HepG2 (cell line): ENCODE measurements at regions not wholly inside any gene's neighbourhood (a gene's known extent, or its start where the extent isn't known, plus 50 kb on each side); places are given as distances from the start of the nearest gene placed in this dataset.

Source experiments
- ARHGAP35 ChIP-seq: sonication (generic); formaldehyde crosslinking; IDR thresholded peaks from 2 replicates; pipeline ENCODE4 v1.9.0; 2022; ENCODE audit warnings: mild to moderate bottlenecking, inconsistent platforms, moderate library complexity, missing genetic modification reagents, borderline replicate concordance
- BORCS8-MEF2B ChIP-seq: sonication (generic); formaldehyde crosslinking; IDR thresholded peaks from 2 replicates; pipeline ENCODE4 v1.8.0; 2022; ENCODE audit warnings: mild to moderate bottlenecking, missing genetic modification reagents
- CEBPB ChIP-seq: IDR thresholded peaks from 2 replicates; pipeline ENCODE4 v1.6.1; 2011; ENCODE audit warnings: low read depth, low read length, improper control_type of control experiment, borderline replicate concordance
- IRF2 ChIP-seq: IDR thresholded peaks from 2 replicates; pipeline ENCODE4 v1.6.1; 2018; ENCODE audit warnings: missing genetic modification reagents, missing compliant biosample characterization
- MAX ChIP-seq: IDR thresholded peaks from 2 replicates; pipeline ENCODE4 v1.6.1; 2012; ENCODE audit warnings: inconsistent platforms
- MXI1 ChIP-seq: IDR thresholded peaks from 3 replicates; pipeline ENCODE4 v1.6.1; 2012; ENCODE audit warnings: low read depth, low read length, inconsistent platforms, borderline replicate concordance
- PCBP2 ChIP-seq: fragments of 200-400 bp; formaldehyde crosslinking; optimal IDR thresholded peaks from 2 replicates; pipeline ENCODE3; 2018; ENCODE audit warnings: low read length, low read depth; ENCODE audit not compliant: poor library complexity, severe bottlenecking
- STAG1 ChIP-seq: sonication (generic); formaldehyde crosslinking; IDR thresholded peaks from 2 replicates; pipeline ENCODE4 v1.4.0; 2020; ENCODE audit warnings: missing genetic modification reagents
- TCF12 ChIP-seq, 2 experiments: fragments of 450-650 bp in 1 of 2; sonication (generic) in 1 of 2; formaldehyde crosslinking in 1 of 2; IDR thresholded peaks; 2 replicates each; pipeline versions ENCODE4 v1.6.1 to v1.8.0; 2017 to 2022; ENCODE audit warnings: antibody characterized with exemption in 1 of 2, mild to moderate bottlenecking in 1 of 2, missing genetic modification reagents in 1 of 2, moderate library complexity in 1 of 2
- ZBTB40 ChIP-seq, 2 experiments: fragments of 450-650 bp in 1 of 2; sonication (generic) in 1 of 2; formaldehyde crosslinking in 1 of 2; IDR thresholded peaks; 2 replicates each; pipeline versions ENCODE4 v1.6.1 to v1.8.0; 2016 to 2022; ENCODE audit warnings: antibody characterized with exemption in 1 of 2, mild to moderate bottlenecking in 1 of 2, missing genetic modification reagents in 1 of 2
- ZNF264 ChIP-seq: sonication (generic); formaldehyde crosslinking; IDR thresholded peaks from 2 replicates; pipeline ENCODE4 v1.4.0; 2020; ENCODE audit warnings: missing genetic modification reagents
- ZNF33A ChIP-seq: sonication (generic); formaldehyde crosslinking; IDR thresholded peaks from 2 replicates; pipeline ENCODE4 v1.5.1; 2020; ENCODE audit warnings: missing genetic modification reagents, mild to moderate bottlenecking, moderate library complexity, borderline replicate concordance
- ZNF431 ChIP-seq: sonication (generic); formaldehyde crosslinking; IDR thresholded peaks from 2 replicates; pipeline ENCODE4 v1.9.0; 2022; ENCODE audit warnings: missing genetic modification reagents, low read depth, mild to moderate bottlenecking, borderline replicate concordance
- ZNF574 ChIP-seq: sonication (generic); formaldehyde crosslinking; IDR thresholded peaks from 2 replicates; pipeline ENCODE4 v1.4.0; 2020; ENCODE audit warnings: missing genetic modification reagents
- ZNF597 ChIP-seq: sonication (generic); formaldehyde crosslinking; IDR thresholded peaks from 2 replicates; pipeline ENCODE4 v1.5.0; 2020; ENCODE audit warnings: missing genetic modification reagents

GRCh38 chr19:56978023-56978565, 137.6 kb upstream of the PEG3 start (continued):
- TF ChIP-seq ZBTB40 (IDR thresholded peaks at IDR 0.05) (no peak), ZBTB40 (CRISPR knock-in tag; IDR thresholded peaks at IDR 0.05) (peak; percentile 33; the same call in 1 of the 2 replicates), BORCS8-MEF2B (CRISPR knock-in tag) (peak; percentile 86; the same call in 1 of the 2 replicates), ZNF597 (CRISPR knock-in tag) (no peak), MXI1 (peak; percentile 80; the same call in 1 of the 3 replicates), ZNF431 (CRISPR knock-in tag) (peak; percentile 42; the same call in 1 of the 2 replicates), ZNF574 (CRISPR knock-in tag) (peak; percentile 73), ZNF264 (CRISPR knock-in tag) (peak; percentile 88; the same call in 1 of the 2 replicates), ARHGAP35 (0 out of 2 replicates have a peak, but pooled peaks have one; percentile 57), ZNF33A (CRISPR knock-in tag) (peak; percentile 88; the same call in 1 of the 2 replicates), MAX (peak; percentile 83), IRF2 (CRISPR knock-in tag) (peak; percentile 90; the same call in 1 of the 2 replicates), PCBP2 (no peak), TCF12 (IDR thresholded peaks at IDR 0.05) (no peak), TCF12 (CRISPR knock-in tag; IDR thresholded peaks at IDR 0.05) (peak; percentile 93), STAG1 (peak; percentile 42; the same call in 1 of the 2 replicates), CEBPB (no peak)
